EL (cell line): ENCODE measurements at regions not wholly inside any gene's neighbourhood (a gene's known extent, or its start where the extent isn't known, plus 50 kb on each side); places are given as distances from the start of the nearest gene placed in this dataset.

ENCODE experiments used
- DNase-seq: peaks from one replicate; pipeline ENCODE4 v3.0.0-alpha.2; 2016

- DNase-seq = peak; percentile 52
Observed at GRCh38 chr5:10875201-10875768, 114.3 kb upstream of the DAP start.

DNA sequence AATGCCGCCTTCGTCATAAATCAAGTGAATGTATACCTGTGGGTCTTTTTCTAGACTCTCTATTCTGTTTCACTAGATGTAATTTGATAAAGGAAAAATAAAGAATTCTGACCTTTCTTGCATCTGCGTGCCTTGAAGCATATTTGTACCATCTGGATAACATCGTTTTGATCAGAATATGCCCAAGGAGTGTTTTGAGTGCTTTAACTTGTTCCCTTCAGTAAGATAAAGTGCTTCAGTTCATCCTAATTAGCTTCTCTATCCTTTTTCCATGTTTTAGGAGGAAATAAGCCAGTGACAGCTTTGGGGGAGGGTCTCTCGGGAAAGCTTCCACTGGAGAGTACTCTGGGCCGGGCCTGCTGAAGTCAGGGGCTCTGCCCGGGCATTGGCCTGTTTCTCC, 113.5 kb upstream of the DAP start:
- no peak for DNase-seq

DNA sequence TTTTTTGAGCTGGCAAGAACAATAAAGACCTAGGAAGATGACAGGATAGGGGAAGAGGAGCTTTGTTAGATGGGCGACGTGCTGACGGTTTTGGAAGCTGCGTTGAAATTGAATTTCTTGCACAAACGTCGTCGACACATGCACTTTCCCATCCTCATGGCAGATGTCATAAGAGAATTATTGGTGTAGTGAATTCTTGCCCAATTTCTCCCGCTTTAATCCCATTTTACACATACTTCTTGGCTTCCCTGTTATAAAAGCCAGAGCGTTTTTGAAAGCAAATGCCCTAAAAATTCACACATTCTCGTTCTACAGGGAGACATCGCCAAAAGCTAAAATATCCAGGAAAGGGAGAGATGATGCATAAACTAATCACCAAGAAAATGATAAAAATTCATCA, 109.8 kb upstream of the DAP start:
- DNase-seq = no peak

DNA sequence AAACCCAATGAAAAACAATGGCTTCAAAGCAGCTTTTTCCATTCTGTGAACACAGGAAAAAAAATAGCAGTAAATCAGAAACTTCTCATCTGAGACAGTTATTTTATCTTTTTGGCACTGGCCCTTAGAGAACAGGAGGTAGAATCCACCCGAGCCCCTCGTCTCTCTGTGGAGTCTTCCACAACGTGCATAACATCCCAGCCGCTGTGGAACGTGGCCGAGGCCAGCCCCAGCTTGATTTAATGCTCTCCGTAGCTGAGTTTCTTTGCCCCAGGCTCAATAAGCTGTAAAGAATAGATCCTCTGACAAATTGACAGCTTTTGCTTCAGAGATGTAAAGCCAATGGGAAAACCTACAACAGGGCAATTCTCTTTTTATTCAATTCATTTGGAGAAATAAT, 107.9 kb upstream of the DAP start:
- no peak for DNase-seq

GRCh38 chr5:10867389-10868303, 106.6 kb upstream of the DAP start:
- DNase-seq = no peak

- no peak for DNase-seq
Observed at GRCh38 chr5:10866913-10867312, 105.9 kb upstream of the DAP start.

DNA sequence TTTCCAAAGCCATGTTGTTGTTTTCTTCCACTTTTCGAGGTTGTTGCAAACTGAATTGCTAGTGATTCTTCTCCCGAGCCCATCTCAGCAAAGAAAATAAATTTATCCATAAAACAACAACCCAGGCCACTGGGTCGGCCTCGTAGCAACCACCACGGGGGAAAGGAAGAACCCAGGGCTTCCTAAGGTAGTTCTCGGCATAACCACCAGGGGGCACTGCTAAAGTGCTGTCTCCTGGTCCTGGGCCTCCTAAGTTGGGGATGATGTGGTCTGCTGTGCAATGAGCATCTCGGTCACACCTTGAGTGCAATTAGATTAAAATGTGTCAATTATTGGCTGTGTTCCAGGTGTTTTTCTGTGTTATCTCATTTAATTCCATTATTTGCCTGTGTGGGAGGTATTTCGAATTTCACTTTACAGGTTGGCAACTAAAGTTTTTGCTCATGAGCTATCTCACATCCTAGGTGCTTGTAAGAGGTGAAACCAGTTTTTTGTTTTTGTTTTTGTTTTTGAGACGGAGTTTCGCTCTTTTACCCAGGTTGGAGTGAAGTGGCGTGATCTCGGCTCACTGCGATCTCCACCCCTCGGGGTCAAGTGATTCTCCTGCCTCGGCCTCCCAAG, 102.8 kb upstream of the DAP start:
- peak; percentile 62 for DNase-seq

- DNase-seq = no peak
Observed at GRCh38 chr5:10862085-10862484, 101.1 kb upstream of the DAP start.

DNA sequence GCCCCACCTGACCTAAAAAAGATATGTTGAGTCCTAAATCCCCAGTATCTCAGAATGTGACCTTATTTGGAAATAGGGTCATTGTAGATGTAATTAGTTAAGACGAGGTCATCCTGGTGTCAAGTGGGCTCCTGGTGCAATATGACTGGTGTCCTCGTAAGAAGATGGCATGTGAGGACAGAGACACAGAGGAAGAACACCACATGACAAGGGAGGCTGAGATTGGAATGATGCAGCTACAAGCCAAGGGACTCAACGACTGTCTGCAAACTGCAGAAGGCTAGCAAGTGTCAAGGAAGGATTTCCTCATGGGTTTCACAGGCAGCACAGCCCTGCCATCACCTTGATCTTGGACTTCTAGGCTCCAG, 100.4 kb upstream of the DAP start:
- no peak for DNase-seq

- peak; percentile 78 for DNase-seq
Observed at GRCh38 chr5:10860645-10861422, 99.8 kb upstream of the DAP start.

DNA sequence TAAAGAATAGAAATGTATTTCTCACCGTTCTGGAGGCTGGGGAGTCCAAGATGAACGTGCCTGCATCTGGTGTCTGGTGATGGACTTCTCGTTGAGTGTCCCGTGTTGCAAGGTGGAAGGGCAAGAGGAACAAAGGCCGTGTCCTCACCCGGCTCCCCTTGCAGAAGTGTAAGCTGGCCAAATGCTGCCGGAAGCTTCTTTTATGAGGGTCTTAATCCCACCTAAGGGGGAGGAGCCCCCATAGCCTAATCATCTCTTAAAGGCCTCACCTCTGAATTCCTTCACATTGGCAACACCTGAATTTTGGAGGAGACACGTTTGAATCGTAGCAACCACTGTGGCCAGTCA, 99.1 kb upstream of the DAP start:
- DNase-seq = no peak

DNA sequence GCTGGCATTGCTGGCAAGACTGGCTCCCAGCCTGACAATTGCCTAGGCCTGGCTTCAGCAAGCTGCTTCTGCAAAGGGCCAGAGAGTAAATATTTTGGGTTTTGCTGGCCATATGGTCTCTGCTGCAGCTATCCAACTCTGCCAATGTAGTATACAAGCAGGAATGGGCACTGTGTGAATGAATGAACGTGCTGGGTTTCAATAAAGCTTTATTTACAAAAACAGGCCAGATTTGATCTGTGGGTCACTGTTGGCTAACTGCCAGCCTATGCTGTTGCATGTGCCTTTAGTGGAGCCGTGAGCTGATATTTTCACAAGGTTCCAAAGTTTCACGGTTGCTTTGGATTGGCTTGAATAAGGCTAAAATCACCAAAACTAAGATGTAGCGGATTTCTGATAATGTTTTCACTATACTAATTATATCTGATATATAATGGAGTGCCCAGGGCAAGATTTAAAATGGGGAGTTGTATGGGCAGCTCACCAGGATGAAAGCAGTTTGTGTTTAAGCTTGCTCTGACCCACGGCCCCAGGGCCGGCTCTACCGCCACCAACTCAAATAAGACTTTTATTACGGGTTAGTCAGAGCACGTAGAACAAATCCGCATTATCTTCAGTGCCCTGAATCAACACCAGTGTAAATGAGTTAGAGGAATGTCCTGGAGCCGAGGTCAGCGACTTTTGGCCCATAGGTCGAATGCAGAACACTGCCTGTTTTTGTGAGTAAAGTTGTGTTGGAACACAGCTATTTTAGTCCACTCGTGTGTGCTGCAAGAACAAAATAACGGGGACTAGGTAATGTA, 98.6 kb upstream of the DAP start:
- DNase-seq = no peak

- DNase-seq = no peak
Observed at GRCh38 chr5:10858945-10859344, 97.9 kb upstream of the DAP start.

DNA sequence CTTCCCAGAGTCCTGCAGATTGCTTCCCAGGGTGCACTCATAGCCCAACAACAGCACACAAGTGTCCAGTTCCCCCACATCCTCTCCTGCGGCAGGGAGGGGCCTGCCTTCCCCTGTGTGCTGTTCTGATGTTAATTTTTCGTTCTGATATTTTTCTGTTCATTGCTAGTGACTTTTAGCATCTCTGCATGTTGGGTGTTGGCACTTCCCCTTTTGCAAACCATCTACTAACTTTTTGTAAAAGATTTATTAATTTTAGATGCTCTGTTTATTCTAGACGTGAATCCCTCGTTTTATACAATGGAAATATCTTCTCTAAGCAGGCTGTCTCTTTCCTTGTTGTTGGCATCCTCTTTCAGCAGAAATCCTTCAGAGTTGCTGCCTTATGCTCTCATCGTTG, 97.3 kb upstream of the DAP start:
- DNase-seq = no peak

- DNase-seq = no peak
Observed at GRCh38 chr5:10857338-10857733, 96.3 kb upstream of the DAP start.

DNA sequence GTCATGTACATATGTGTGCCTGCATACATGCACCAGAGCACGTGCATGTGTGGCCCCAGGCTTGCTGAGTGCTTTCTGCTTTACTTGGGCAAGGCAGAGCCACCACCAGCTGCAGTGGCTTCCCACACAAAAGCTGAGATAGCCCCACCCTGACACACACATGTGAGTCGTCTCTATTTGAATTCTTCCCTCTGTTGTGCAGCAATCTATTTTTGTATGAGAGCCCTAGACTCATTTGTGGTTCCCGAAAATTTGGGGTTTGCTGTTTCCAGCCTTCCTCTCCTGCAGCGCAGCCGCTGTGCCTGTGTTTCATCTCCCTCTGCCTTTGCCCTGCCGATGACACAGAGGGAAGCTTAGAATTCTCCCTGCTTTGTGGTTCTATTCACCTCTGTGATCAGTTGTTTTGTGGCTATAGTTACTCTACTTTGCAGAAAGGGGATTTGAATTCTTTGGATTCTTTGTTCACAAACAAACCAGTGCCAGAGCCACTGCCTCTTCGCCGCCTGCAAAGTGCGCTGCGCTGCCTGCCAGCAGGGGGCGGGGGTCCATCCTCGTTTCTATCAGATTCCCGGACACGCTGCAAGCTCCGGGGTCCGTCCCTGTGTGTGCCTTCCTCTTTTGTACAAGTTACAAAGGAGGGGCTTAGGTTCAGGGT, 95.8 kb upstream of the DAP start:
- peak; percentile 76 for DNase-seq

GRCh38 chr5:10856071-10856470, 95.0 kb upstream of the DAP start:
- no peak for DNase-seq

- no peak for DNase-seq
Observed at GRCh38 chr5:10854506-10855277, 93.7 kb upstream of the DAP start.

- no peak for DNase-seq
Observed at GRCh38 chr5:10853154-10853553, 92.1 kb upstream of the DAP start.

DNA sequence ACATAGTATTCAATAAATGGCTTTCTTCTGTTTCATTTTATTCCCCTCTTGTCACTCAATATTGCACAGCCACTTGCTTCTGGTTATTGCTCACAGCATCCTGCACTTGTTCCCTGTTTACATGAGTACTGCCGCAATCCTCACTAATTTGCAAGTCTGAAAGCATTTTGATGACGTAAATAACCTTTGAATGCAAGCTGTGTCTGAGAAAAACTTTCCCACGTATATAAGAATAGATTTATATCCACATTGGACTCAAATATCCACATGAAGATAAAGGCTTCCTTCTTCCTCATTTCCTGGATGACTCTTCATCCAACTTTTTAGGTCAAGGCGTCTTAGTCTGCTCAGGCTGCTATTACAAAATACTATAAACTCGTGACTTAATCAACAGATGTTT, 88.2 kb upstream of the DAP start:
- DNase-seq = no peak

GRCh38 chr5:10844016-10844415, 83.0 kb upstream of the DAP start:
- DNase-seq = no peak
